ENCODE measurements at regions not wholly inside any gene's neighbourhood (a gene's known extent, or its start where the extent isn't known, plus 50 kb on each side); places are given as distances from the start of the nearest gene placed in this dataset.

DNA sequence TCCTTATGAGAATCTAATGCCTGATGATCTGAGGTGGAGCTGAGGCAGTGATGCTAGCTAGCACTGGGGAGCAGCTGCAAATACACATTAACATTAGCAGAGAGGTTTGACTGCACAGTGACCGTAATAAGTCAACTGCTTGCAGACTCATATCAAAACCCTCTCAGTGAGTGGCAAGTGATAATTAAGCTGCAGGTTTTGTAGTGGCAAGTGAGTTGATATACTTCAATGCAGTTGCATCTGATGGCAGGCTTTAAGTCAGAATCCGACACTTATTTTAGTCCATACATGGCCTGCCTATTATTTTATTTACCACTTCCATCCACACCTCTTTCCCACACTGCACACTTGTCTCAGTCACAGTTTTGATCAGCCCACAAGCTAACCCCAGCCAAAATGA, 209.2 kb upstream of the IRS2 start:
- TF ChIP-seq, protein P1, sequence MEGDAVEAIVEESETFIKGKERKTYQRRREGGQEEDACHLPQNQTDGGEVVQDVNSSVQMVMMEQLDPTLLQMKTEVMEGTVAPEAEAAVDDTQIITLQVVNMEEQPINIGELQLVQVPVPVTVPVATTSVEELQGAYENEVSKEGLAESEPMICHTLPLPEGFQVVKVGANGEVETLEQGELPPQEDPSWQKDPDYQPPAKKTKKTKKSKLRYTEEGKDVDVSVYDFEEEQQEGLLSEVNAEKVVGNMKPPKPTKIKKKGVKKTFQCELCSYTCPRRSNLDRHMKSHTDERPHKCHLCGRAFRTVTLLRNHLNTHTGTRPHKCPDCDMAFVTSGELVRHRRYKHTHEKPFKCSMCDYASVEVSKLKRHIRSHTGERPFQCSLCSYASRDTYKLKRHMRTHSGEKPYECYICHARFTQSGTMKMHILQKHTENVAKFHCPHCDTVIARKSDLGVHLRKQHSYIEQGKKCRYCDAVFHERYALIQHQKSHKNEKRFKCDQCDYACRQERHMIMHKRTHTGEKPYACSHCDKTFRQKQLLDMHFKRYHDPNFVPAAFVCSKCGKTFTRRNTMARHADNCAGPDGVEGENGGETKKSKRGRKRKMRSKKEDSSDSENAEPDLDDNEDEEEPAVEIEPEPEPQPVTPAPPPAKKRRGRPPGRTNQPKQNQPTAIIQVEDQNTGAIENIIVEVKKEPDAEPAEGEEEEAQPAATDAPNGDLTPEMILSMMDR (conservative IDR thresholded peaks at IDR 0.05 in 1 of 2, IDR thresholded peaks at IDR 0.05 in 1 of 2; ENCODE audit: extremely low read depth in 1 of 2, insufficient read depth in 1 of 2, low read depth in 1 of 2, low read length in 2 of 2): no peak
- no peak for TF ChIP-seq EZH2 (IDR thresholded peaks at IDR 0.05; ENCODE audit: borderline replicate concordance, low read length)
